Central memory CD8-positive, alpha-beta T cell (primary cell): ENCODE measurements at regions not wholly inside any gene's neighbourhood (a gene's known extent, or its start where the extent isn't known, plus 50 kb on each side); places are given as distances from the start of the nearest gene placed in this dataset.

ENCODE experiments used
- ATAC-seq: fragments of 150-1000 bp; cut with Tn5 transposase; replicated peaks from 2 replicates; pipeline ENCODE4 v1.10.0; 2022; ENCODE audit warnings: mild to moderate bottlenecking, moderate FRiP score, moderate number of reproducible peaks; ENCODE audit not compliant: poor library complexity, severe bottlenecking; ENCODE audit errors: extremely low read depth
- DNase-seq, 2 donors: peaks; one replicate each; pipeline ENCODE4 v3.0.0; 2021; ENCODE audit warnings: low spot score in 2 of 2
- H3K27ac Mint-ChIP-seq: one replicate; pipeline ENCODE4 v1.8.0; 2022; ENCODE audit warnings: low read depth, mild to moderate bottlenecking, moderate library complexity, mixed read lengths
- H3K27me3 Mint-ChIP-seq: one replicate; pipeline ENCODE4 v1.8.0; 2022; ENCODE audit warnings: mixed read lengths
- H3K36me3 Mint-ChIP-seq: one replicate; pipeline ENCODE4 v1.8.0; 2022; ENCODE audit warnings: mild to moderate bottlenecking, moderate library complexity, mixed read lengths; ENCODE audit not compliant: insufficient read depth
- H3K4me1 Mint-ChIP-seq: one replicate; pipeline ENCODE4 v1.8.0; 2022; ENCODE audit warnings: mixed read lengths
- H3K4me3 Mint-ChIP-seq: one replicate; pipeline ENCODE4 v1.8.0; 2022; ENCODE audit warnings: mild to moderate bottlenecking, moderate library complexity, mixed read lengths
- H3K9me3 Mint-ChIP-seq: one replicate; pipeline ENCODE4 v1.8.0; 2022; ENCODE audit warnings: mixed read lengths

- no peaks in the 10 kb centered on the region for H3K4me1 Mint-ChIP-seq
- no peak overlapping the region for H3K27ac Mint-ChIP-seq
Observed at GRCh38 chr2:146677280-146677679, 1167.5 kb upstream of the ACVR2A start.

GRCh38 chr2:146669735-146670134, 1175.1 kb upstream of the ACVR2A start:
- H3K4me3 Mint-ChIP-seq: no peak overlapping the region
- no peaks in the 10 kb centered on the region for H3K4me1 Mint-ChIP-seq
- no peak overlapping the region for H3K27ac Mint-ChIP-seq
- H3K36me3 Mint-ChIP-seq: no peaks in the 10 kb centered on the region
- DNase-seq (no peak), ATAC-seq (no peak)
- H3K27me3 Mint-ChIP-seq: no peaks in the 10 kb centered on the region
- peaks cover 12% of the 10 kb centered on the region for H3K9me3 Mint-ChIP-seq

More at GRCh38 chr2:146677280-146677679, 1167.5 kb upstream of the ACVR2A start:
- Mint-ChIP-seq H3K4me3 (no peak overlapping the region), H3K9me3 (peaks cover 6% of the 10 kb centered on the region), H3K27me3 (no peaks in the 10 kb centered on the region), H3K36me3 (no peaks in the 10 kb centered on the region)
- no peak for ATAC-seq
- DNase-seq: no peak

- H3K27ac Mint-ChIP-seq: no peak overlapping the region
- H3K9me3 Mint-ChIP-seq: peaks cover 9% of the 10 kb centered on the region
- no peaks in the 10 kb centered on the region for H3K4me1 Mint-ChIP-seq
- no peak overlapping the region for H3K4me3 Mint-ChIP-seq
- ATAC-seq (no peak), DNase-seq (no peak)
- no peaks in the 10 kb centered on the region for H3K36me3 Mint-ChIP-seq
- no peaks in the 10 kb centered on the region for H3K27me3 Mint-ChIP-seq
Observed at GRCh38 chr2:146666340-146666739, 1178.5 kb upstream of the ACVR2A start.

- Mint-ChIP-seq H3K9me3 (peaks cover 9% of the 10 kb centered on the region), H3K4me3 (no peak overlapping the region), H3K27me3 (no peaks in the 10 kb centered on the region), H3K4me1 (no peaks in the 10 kb centered on the region), H3K27ac (no peak overlapping the region), H3K36me3 (no peaks in the 10 kb centered on the region)
- DNase-seq (no peak), ATAC-seq (no peak)
Observed at GRCh38 chr2:146665800-146666199, 1179.0 kb upstream of the ACVR2A start.

GRCh38 chr2:146661473-146662096, 1183.2 kb upstream of the ACVR2A start:
- peaks cover 2% of the 10 kb centered on the region for H3K9me3 Mint-ChIP-seq
- no peak overlapping the region for H3K27ac Mint-ChIP-seq
- H3K4me1 Mint-ChIP-seq: no peaks in the 10 kb centered on the region
- no peak for DNase-seq
- no peaks in the 10 kb centered on the region for H3K36me3 Mint-ChIP-seq
- no peak overlapping the region for H3K4me3 Mint-ChIP-seq
- no peak for ATAC-seq
- H3K27me3 Mint-ChIP-seq: no peaks in the 10 kb centered on the region

GRCh38 chr2:146659976-146660375, 1184.9 kb upstream of the ACVR2A start:
- ATAC-seq: no peak
- Mint-ChIP-seq H3K27ac (no peak overlapping the region), H3K27me3 (no peaks in the 10 kb centered on the region), H3K36me3 (no peaks in the 10 kb centered on the region), H3K4me1 (no peaks in the 10 kb centered on the region), H3K9me3 (no peaks in the 10 kb centered on the region), H3K4me3 (no peak overlapping the region)
- DNase-seq: no peak

- no peak overlapping the region for H3K27ac Mint-ChIP-seq
- H3K4me1 Mint-ChIP-seq: no peaks in the 10 kb centered on the region
- ATAC-seq (no peak), DNase-seq (no peak)
- no peak overlapping the region for H3K4me3 Mint-ChIP-seq
- peaks cover 5% of the 10 kb centered on the region for H3K9me3 Mint-ChIP-seq
- H3K27me3 Mint-ChIP-seq: no peaks in the 10 kb centered on the region
- no peaks in the 10 kb centered on the region for H3K36me3 Mint-ChIP-seq
Observed at GRCh38 chr2:146652311-146652710, 1192.5 kb upstream of the ACVR2A start.

GRCh38 chr2:146651361-146651760, 1193.5 kb upstream of the ACVR2A start:
- no peaks in the 10 kb centered on the region for H3K4me1 Mint-ChIP-seq
- H3K4me3 Mint-ChIP-seq: no peak overlapping the region
- H3K27me3 Mint-ChIP-seq: no peaks in the 10 kb centered on the region
- ATAC-seq (no peak), DNase-seq (no peak)
- H3K27ac Mint-ChIP-seq: no peak overlapping the region
- no peaks in the 10 kb centered on the region for H3K36me3 Mint-ChIP-seq
- H3K9me3 Mint-ChIP-seq: peaks cover 5% of the 10 kb centered on the region

GRCh38 chr2:146642066-146642465, 1202.8 kb upstream of the ACVR2A start:
- no peaks in the 10 kb centered on the region for H3K4me1 Mint-ChIP-seq
- peaks cover 30% of the 10 kb centered on the region for H3K9me3 Mint-ChIP-seq
- ATAC-seq: no peak
- no peak overlapping the region for H3K27ac Mint-ChIP-seq
- H3K27me3 Mint-ChIP-seq: no peaks in the 10 kb centered on the region
- H3K36me3 Mint-ChIP-seq: no peaks in the 10 kb centered on the region
- no peak overlapping the region for H3K4me3 Mint-ChIP-seq
- no peak for DNase-seq

GRCh38 chr2:146634230-146635097, 1210.4 kb upstream of the ACVR2A start:
- Mint-ChIP-seq H3K9me3 (peaks cover 7% of the 10 kb centered on the region), H3K4me1 (no peaks in the 10 kb centered on the region), H3K36me3 (no peaks in the 10 kb centered on the region), H3K4me3 (no peak overlapping the region), H3K27me3 (no peaks in the 10 kb centered on the region), H3K27ac (no peak overlapping the region)
- DNase-seq: no peak
- no peak for ATAC-seq

- Mint-ChIP-seq H3K36me3 (no peaks in the 10 kb centered on the region), H3K9me3 (peaks cover 7% of the 10 kb centered on the region), H3K4me1 (no peaks in the 10 kb centered on the region), H3K27me3 (no peaks in the 10 kb centered on the region), H3K27ac (no peak overlapping the region), H3K4me3 (no peak overlapping the region)
- ATAC-seq: no peak
- DNase-seq: no peak
Observed at GRCh38 chr2:146633159-146633558, 1211.7 kb upstream of the ACVR2A start.

- Mint-ChIP-seq H3K4me3 (no peak overlapping the region), H3K27ac (no peak overlapping the region), H3K36me3 (no peaks in the 10 kb centered on the region), H3K9me3 (peaks cover 7% of the 10 kb centered on the region), H3K4me1 (no peaks in the 10 kb centered on the region), H3K27me3 (no peaks in the 10 kb centered on the region)
- DNase-seq (no peak), ATAC-seq (no peak)
Observed at GRCh38 chr2:146632707-146633106, 1212.1 kb upstream of the ACVR2A start.
